NCI-H748 (cell line): ENCODE measurements at regions not wholly inside any gene's neighbourhood (a gene's known extent, or its start where the extent isn't known, plus 50 kb on each side); places are given as distances from the start of the nearest gene placed in this dataset.

Source experiments
- DNase-seq: peaks from one replicate; lab custom pipeline; 2025; ENCODE audit not compliant: unreplicated experiment; lab: John Stamatoyannopoulos, UW

- DNase-seq = peak; percentile 52
Observed at GRCh38 chr14:103206836-103207387, 83.7 kb downstream of the TNFAIP2 start.

DNA sequence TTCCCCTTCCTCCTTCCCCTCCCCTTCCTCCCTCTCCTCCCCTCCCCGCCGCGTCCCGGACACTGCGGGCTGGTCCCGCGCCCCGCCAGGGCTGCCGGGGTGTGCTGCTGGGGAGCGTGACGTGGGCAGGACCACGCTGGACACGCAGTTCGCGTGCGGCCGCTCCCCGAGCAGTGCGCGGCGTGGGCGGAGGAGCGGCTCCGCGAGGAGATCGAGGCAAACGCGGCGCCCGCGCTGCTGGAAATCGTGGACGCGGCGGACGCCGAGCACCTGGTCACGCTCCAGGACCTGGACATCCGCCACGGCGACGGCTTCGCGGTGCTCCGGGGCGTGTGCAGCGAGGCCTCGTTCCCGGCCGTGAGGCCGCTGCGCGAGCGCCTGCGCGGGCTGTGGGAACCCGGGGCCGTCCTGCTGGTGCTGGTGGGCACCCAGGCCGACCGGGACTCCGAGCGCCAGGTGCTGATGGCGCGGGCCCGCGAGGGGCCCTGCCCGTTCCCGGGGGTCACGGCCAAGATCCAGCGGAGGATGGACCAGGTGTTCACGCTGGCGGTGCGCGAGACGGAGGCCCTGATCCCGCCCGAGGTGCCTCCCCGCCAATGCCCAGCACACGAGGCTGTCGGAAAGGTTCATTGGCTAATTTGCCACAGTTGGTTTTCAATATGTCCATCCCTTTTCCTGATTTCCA lies 84.3 kb downstream of the TNFAIP2 start:
- peak; percentile 64 for DNase-seq

DNA sequence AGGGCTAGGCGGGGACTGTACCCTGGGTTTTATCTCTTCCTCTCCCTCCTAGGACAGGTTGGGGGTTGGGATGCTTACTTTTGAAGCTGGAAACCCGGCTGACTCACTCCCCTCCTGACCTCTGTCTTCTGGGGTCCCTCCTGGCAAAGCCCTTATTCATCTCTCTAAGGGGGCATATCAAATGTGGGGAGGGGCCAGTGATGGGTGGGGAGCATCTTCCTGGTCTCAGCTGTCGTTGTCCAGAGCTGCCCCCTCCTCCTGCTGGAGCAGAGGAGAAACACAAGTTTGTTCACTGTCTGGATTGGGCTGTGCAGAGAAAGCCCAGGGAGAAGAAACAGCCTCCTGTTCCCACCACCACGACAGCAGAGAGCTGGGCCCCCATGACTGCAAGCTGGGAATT lies 85.8 kb downstream of the TNFAIP2 start:
- DNase-seq = no peak

DNA sequence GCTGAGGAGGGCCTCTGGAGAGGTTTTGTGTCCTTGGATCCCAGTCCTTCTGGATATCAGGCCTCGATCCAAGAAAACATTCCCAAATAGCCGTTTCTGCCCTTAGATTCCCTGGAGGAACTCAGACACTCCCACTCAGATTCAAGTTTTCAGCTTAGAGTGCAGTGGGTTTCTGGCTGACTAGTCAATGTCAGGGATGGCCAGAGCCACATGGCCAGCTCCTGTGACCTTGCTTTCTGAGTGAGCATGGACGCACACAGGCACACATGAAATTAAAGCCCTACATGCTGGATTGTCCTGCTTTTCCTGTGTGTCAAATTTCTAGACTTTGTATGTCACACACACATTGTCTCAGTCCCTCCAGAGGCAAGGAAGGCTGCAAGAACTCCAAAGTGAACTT lies 86.2 kb downstream of the TNFAIP2 start:
- no peak for DNase-seq

DNA sequence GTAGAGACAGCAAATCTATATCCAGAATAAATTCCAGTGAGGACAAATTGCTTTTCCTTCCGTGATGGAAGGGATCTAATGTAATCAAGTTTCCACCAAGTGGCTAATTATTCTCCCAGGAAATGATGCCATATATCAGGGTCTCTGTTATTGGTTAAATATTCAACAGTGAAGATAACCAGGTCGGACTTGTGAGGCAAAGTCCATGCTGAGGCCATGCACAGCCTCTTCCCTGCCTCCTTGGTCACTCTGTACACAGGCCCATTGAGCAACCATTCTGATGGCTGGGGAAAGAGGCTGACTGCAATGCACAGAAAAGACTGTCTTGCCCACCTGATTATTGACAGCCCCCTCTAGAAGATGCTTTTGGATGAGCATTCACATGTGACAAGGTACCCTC lies 90.1 kb downstream of the TNFAIP2 start:
- DNase-seq = no peak

DNA sequence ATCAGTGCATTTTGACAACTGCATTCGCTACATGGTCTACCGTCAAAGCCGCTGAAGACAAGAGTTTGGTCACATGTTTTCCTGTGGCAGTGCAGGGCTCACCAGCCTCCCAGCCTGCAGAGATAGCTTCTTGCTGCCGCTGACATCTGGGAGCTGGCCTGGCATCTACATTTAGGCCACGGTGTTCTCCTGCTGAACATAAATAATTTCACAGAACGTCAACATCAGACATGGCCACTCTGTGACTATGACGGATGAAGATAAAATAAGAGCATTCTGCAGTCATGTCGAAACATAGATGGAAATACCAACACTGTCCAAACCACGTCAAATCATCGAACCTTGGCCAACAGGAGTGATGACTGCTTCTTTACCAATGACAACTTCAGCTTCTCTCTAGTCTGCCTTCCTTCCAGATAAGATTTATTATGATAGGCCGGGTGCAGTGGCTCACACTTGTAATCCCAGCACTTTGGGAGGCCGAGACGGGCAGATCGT lies 91.2 kb downstream of the TNFAIP2 start:
- no peak for DNase-seq

DNA sequence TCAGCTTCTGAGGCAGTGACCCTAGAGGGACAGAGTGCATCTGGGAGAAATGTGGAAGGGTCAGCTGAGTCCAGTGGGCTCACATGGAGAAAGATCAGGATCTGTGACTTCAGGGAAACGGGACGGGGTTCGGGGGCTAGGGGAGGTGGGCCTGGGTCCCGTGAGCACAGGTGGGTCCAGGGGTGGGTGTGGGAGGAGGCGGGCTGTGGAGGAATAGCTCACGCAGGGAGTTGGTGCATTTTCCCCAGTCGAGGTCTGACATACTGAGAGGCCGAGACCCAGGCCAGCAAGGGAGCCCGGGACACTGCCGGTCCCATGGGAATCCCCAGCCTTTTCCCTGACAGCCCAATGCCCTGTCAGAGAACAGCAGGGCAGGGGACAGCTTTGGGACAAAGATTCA lies 93.1 kb downstream of the TNFAIP2 start:
- no peak for DNase-seq

DNA sequence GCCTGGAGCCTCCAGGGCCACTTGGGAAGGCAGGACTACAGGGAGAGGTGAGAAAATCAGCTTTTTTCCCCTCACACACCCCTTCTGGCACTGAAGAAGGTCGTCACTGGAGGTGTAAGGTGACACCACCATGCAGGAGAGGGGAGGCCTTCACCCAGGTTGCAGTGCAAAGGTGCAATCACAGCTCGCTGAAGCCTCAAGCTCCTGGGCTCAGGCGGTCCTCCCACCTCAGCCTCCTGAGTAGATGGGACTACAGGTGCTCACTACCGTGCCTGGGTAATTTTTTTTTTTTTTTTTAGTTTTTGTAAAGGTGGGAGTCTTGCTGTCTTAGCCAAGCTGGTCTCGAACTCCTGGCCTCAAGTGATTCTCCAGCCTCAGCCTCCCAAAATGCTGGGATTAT lies 93.6 kb downstream of the TNFAIP2 start:
- DNase-seq = no peak

GRCh38 chr14:103217538-103217937 lies 94.3 kb downstream of the TNFAIP2 start:
- DNase-seq = no peak

GRCh38 chr14:103220134-103220981 lies 97.1 kb downstream of the TNFAIP2 start:
- DNase-seq = no peak

GRCh38 chr14:103220982-103221641 lies 97.9 kb downstream of the TNFAIP2 start:
- no peak for DNase-seq

- no peak for DNase-seq
Observed at GRCh38 chr14:103221781-103222358, 98.6 kb downstream of the TNFAIP2 start.

DNA sequence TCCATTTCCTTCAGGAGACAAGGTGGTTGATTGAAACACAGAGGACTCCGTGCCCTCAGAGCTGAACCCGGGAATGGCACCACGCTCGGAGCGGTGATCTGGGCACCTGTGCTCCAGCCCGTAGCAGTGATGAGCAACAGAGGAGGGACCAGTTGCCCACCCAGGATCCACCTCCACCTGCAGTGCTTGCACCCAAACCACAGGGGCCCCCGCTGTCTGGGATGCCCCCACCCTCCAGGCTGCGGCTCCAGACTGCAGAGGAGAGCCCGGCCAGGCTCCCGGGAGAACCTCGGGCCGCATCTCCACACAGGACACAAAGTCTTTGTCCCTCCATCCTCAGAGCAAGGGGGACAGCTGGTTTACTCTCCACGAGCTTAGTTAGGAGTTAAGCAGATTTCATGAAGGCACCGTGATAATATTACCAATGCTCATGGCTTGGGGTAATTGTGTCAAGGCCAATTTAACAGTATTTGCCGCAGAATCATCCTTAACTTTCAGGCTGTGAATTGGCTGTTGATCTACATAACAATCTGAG lies 100.6 kb downstream of the TNFAIP2 start:
- no peak for DNase-seq

GRCh38 chr14:103225062-103225461 lies 101.8 kb downstream of the TNFAIP2 start:
- no peak for DNase-seq

DNA sequence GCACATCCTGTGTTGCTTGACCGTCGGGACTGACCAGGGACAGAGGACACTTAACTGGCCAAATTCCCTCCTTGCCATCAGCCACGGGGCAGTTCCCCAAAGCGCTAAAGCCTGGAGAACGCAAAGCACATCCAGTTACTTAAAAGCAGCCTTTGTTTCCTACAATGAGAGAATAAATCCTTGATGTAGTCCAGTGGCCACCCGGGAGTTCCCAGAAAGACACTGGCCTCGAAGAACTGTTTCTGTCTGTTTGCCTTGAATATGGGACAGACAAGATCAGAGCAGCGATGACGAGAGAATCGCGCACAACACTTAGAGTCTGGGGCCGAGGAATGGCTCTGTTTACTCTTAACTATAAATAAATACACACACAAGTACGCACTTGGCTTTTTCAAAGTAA lies 102.2 kb downstream of the TNFAIP2 start:
- no peak for DNase-seq

GRCh38 chr14:103227094-103227768 lies 104.0 kb downstream of the TNFAIP2 start:
- no peak for DNase-seq

GRCh38 chr14:103228076-103228806 lies 105.0 kb downstream of the TNFAIP2 start:
- DNase-seq = no peak

DNA sequence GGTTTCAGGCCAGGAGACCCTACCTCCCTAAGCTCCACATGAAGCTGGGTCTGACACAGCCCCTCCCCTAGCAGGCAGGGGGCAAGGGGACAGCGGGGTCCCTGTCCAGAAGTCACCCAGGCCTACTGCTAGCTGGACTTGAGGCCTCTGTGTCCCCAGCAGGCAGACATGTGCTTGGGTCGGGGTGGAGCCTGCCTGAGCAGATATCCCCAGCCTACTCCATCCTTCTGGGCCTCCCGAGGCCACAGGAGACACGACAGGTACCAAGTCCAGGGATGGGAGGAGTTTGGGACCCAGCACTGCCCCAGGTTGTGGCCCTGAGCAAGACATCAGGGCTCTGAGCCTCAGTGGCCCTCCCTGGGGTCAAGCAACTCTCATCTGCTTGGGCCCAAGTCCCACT lies 105.2 kb upstream of the EIF5 start:
- DNase-seq = no peak

GRCh38 chr14:103230021-103230420 lies 104.0 kb upstream of the EIF5 start:
- no peak for DNase-seq
